ENCODE measurements at regions not wholly inside any gene's neighbourhood (a gene's known extent, or its start where the extent isn't known, plus 50 kb on each side); places are given as distances from the start of the nearest gene placed in this dataset.

- TF ChIP-seq, protein P1, sequence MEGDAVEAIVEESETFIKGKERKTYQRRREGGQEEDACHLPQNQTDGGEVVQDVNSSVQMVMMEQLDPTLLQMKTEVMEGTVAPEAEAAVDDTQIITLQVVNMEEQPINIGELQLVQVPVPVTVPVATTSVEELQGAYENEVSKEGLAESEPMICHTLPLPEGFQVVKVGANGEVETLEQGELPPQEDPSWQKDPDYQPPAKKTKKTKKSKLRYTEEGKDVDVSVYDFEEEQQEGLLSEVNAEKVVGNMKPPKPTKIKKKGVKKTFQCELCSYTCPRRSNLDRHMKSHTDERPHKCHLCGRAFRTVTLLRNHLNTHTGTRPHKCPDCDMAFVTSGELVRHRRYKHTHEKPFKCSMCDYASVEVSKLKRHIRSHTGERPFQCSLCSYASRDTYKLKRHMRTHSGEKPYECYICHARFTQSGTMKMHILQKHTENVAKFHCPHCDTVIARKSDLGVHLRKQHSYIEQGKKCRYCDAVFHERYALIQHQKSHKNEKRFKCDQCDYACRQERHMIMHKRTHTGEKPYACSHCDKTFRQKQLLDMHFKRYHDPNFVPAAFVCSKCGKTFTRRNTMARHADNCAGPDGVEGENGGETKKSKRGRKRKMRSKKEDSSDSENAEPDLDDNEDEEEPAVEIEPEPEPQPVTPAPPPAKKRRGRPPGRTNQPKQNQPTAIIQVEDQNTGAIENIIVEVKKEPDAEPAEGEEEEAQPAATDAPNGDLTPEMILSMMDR (IDR thresholded peaks at IDR 0.05; ENCODE audit: extremely low read depth, missing control alignments), result no peak
- no peak for DNase-seq (ENCODE audit: low spot score)
Measured at GRCh38 chr16:65684230-65684629, 562.4 kb upstream of the CDH11 start.

- DNase-seq (ENCODE audit: low spot score), result no peak
- TF ChIP-seq, protein P1 (IDR thresholded peaks at IDR 0.05; ENCODE audit: extremely low read depth, missing control alignments), result no peak
Measured at GRCh38 chr16:65681406-65681805, 559.5 kb upstream of the CDH11 start.

DNA sequence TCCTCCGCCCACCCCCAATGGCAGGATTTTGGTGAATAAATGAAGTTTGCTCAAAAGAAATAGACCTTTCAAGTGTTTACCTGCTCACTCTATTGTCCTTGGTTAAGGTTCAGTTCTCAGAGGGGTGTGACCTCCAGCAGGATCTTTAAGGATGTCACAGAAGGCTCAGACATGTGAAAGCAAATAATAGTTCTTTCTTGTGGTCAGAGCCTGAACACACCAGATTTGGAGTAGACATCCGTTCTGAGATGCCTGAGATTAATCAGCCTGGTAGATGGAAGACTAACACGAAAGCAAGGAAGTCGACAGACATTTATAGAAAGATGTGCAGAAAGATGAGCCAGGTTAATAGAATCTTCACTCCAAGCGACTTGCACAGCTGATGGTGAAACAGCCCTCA is 557.9 kb upstream of the CDH11 start:
- TF ChIP-seq, protein P1 (IDR thresholded peaks at IDR 0.05; ENCODE audit: extremely low read depth, missing control alignments), result no peak
- no peak for DNase-seq (ENCODE audit: low spot score)

DNA sequence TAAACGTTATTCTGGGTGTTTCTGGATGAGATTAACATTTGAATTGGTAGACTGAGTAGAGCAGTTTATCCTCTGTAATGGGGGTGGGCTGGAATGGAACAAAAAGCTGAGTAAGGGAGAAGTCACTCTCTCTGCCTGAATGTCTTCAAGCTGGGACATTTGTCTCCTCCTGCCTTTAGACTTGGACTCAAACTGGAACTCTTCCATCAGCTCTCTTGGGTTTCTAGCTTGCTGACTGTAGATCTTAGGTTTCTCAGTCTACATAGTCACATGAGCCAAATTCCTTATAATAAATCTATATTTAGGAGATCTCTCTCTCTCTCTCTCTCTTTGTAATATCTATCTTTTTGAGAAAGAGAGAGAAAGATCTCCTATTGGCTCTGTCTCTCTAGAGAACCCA is 553.3 kb upstream of the CDH11 start:
- no peak for DNase-seq (ENCODE audit: low spot score)
- TF ChIP-seq, protein P1 (IDR thresholded peaks at IDR 0.05; ENCODE audit: extremely low read depth, missing control alignments), result no peak

- DNase-seq (ENCODE audit: low spot score), result no peak
- TF ChIP-seq, protein P1 (IDR thresholded peaks at IDR 0.05; ENCODE audit: extremely low read depth, missing control alignments), result no peak
Measured at GRCh38 chr16:65672960-65673359, 551.1 kb upstream of the CDH11 start.

- no peak for DNase-seq (ENCODE audit: low spot score)
- TF ChIP-seq, protein P1 (IDR thresholded peaks at IDR 0.05; ENCODE audit: extremely low read depth, missing control alignments), result no peak
Measured at GRCh38 chr16:65671071-65671470, 549.2 kb upstream of the CDH11 start.

DNA sequence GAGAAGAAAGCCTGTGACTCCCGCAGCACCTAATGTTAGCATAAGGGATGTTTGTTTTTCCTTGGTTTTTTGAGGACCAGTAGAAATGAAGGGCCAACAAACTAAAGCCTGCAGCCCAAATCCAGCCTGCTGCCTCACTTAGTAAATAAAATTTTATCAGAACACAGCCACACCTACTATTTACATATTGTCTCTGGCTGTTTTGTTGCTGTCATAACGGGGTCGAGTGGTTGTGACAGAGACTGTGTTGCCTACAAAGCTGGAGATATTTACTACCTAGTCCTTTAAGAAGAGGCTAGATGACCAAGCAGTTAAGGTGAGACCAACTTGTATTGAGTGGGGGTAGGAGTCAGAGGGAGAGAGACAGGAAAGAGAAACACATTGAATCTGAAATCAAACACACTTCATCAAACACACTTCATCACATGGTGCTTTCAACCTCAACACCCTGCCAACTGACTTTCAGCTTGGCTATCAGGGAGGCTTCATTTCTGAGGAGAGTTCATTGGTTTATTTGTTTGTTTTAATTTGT is 546.3 kb upstream of the CDH11 start:
- no peak for DNase-seq (ENCODE audit: low spot score)
- TF ChIP-seq, protein P1 (IDR thresholded peaks at IDR 0.05; ENCODE audit: extremely low read depth, missing control alignments), result no peak
